Brain microvascular endothelial cell (primary cell): ENCODE measurements at regions not wholly inside any gene's neighbourhood (a gene's known extent, or its start where the extent isn't known, plus 50 kb on each side); places are given as distances from the start of the nearest gene placed in this dataset.

Experiments used
- DNase-seq: peaks from one replicate; pipeline ENCODE4 v3.0.0-alpha.2; 2020
- H3K27ac ChIP-seq: fragments of 250-450 bp; sonication (Bioruptor Pico); 2 replicates; pipeline ENCODE4 v1.5.1; 2020; ENCODE audit warnings: mild to moderate bottlenecking, moderate library complexity
- H3K27me3 ChIP-seq: fragments of 250-450 bp; sonication (Bioruptor Pico); replicated peaks from 2 replicates; pipeline ENCODE4 v1.5.1; 2020; ENCODE audit warnings: mild to moderate bottlenecking
- H3K36me3 ChIP-seq: fragments of 250-450 bp; sonication (Bioruptor Pico); replicated peaks from 2 replicates; pipeline ENCODE4 v1.5.1; 2020; ENCODE audit warnings: mild to moderate bottlenecking
- H3K4me3 ChIP-seq: 2 replicates; pipeline ENCODE4 v1.5.1; 2011; ENCODE audit warnings: low read depth, mild to moderate bottlenecking, control low read depth, low read length, moderate library complexity
- in situ Hi-C: cut with HindIII; loops from 2 replicates; pipeline ENCODE4 v1.10.0; 2017; ENCODE audit warnings: low sequenced_read_pairs, low pct_ligation_motif_present
- TF ChIP-seq, protein P1 (sequence below): IDR thresholded peaks from 2 replicates; pipeline ENCODE4 v1.5.1; 2011; ENCODE audit warnings: low read depth, mild to moderate bottlenecking, moderate library complexity, low read length, control low read depth, inconsistent platforms; ENCODE audit errors: missing control alignments

DNA sequence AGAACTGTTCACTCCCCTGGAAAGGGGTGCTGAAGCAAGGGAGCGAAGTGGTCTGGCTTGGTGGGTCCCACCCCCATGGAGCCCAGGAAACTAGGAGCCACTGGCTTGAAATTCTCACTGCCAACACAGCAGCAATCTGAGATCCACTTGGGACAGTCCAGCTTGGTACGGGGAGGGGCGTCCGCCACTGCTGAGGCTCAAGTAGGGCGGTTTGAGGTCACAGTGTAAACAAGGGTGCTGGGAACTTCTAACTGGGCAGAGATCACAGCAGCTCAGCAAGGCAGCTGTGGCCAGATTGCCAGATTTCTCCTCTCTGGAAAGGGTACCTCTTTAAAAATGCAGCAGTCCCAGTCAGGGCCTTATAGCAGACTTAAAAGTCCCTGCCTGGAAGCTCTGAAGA, 53.9 kb upstream of the GALNTL6 start:
- Histone ChIP-seq H3K27me3 (no peaks in the 10 kb centered on the region), H3K27ac (no peak overlapping the region), H3K36me3 (no peaks in the 10 kb centered on the region), H3K4me3 (no peak overlapping the region)
- TF ChIP-seq, protein P1, sequence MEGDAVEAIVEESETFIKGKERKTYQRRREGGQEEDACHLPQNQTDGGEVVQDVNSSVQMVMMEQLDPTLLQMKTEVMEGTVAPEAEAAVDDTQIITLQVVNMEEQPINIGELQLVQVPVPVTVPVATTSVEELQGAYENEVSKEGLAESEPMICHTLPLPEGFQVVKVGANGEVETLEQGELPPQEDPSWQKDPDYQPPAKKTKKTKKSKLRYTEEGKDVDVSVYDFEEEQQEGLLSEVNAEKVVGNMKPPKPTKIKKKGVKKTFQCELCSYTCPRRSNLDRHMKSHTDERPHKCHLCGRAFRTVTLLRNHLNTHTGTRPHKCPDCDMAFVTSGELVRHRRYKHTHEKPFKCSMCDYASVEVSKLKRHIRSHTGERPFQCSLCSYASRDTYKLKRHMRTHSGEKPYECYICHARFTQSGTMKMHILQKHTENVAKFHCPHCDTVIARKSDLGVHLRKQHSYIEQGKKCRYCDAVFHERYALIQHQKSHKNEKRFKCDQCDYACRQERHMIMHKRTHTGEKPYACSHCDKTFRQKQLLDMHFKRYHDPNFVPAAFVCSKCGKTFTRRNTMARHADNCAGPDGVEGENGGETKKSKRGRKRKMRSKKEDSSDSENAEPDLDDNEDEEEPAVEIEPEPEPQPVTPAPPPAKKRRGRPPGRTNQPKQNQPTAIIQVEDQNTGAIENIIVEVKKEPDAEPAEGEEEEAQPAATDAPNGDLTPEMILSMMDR: no peak
- no peak for DNase-seq
- in situ Hi-C loops: no loop called here

DNA sequence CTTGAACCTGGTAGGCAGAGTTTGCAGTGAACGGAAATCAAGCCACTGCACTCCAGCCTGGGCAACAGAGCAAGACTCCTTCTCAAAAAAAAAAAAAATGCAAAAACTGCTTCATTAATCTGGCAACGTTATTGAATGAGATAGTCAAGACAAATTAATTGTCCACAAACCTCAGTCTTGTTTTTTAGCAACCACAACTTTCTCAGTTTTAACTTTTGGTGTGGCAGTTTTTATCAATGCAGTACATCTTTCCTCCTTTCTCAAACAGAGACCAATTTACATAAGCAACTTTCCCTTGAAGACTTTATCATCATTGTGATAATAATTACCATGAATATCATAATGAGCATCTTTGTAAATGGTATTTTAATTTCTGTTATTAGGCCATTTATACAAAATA, 61.7 kb upstream of the GALNTL6 start:
- in situ Hi-C loops: no loop called here
- no peak for DNase-seq
- no peak overlapping the region for H3K27ac ChIP-seq
- TF ChIP-seq, protein P1: no peak
- H3K36me3 ChIP-seq: no peaks in the 10 kb centered on the region
- H3K27me3 ChIP-seq: no peaks in the 10 kb centered on the region
- no peak overlapping the region for H3K4me3 ChIP-seq

DNA sequence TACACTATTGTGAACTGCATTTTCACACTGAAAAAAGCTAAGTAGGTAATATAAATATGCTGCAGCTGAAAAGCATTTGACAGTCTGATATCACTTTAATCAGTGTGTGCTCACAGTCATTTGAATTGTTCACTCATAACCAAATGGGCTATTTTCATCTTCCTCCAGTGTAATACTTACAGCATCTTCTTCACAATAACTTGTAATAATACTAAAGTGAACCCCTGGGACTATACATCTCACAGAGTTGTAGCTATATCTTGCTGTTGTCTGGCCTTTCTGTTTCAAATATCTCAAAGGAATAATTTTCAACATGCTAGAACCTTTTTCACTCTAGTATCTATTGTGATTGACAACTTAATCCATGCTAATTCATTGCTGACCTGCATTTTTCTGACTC, 66.8 kb upstream of the GALNTL6 start:
- no peak for DNase-seq
- no peak overlapping the region for H3K27ac ChIP-seq
- H3K36me3 ChIP-seq: no peaks in the 10 kb centered on the region
- in situ Hi-C loops: no loop called here
- H3K27me3 ChIP-seq: no peaks in the 10 kb centered on the region
- H3K4me3 ChIP-seq: no peak overlapping the region
- TF ChIP-seq, protein P1: no peak

DNA sequence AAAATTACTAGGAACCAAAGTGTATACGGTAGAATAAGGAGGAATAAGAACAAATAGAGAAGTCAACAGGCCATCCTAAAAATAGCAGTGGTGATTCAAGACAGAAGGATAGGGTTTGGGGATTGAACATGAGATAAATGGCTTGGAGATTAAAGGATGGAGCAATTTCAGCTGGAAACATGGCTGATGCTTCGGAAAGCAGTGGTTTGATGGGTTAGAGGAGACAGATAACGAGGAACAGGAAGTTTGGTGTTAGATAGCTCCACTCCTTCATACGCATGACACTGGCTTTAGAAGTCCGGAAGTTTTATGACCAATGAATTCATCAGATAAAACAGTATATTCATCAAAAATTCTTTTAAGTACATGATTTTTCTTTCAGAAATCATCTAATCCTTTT, 70.8 kb upstream of the GALNTL6 start:
- no peak overlapping the region for H3K4me3 ChIP-seq
- TF ChIP-seq, protein P1: no peak
- in situ Hi-C loops: no loop called here
- H3K27ac ChIP-seq: no peak overlapping the region
- DNase-seq: no peak
- H3K27me3 ChIP-seq: no peaks in the 10 kb centered on the region
- no peaks in the 10 kb centered on the region for H3K36me3 ChIP-seq

DNA sequence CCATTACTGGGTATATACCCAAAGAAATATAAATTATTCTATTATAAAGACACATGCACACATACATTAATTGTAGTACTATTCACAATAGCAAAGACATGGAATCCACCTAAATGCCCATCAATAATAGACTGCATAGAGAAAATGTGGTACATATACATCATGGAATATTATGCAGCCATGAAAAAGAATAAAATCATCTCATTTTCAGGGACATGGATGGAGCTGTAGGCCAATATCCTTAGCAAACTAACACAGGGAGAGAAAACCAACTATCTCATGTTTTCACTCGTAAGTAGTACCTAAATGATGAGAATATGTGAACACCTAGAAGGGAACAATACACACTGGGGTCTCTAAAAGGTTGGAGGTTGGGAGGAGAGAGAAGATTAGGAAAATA, 86.0 kb upstream of the GALNTL6 start:
- no peak for DNase-seq

DNA sequence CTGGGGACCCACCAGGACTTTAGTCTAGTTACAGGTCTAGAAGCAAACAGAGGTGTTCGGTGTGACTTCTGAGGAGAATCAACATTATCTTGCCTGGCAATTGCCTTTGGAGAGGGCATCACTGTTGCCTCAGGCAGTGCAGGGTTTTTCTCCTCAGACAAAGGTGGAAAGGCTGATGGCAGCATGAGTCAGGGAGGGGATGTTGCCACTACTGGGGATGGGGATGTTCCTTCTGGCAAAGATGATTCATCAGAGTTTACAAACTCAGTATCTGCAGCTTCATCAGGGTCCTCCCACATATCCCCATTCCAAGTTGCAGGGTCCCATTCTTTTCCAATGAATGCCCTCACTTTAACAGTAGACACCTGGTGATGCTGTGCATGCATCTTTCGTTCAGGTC, 91.3 kb upstream of the GALNTL6 start:
- H3K4me3 ChIP-seq: no peak overlapping the region
- no peaks in the 10 kb centered on the region for H3K36me3 ChIP-seq
- no peak for DNase-seq
- no peak overlapping the region for H3K27ac ChIP-seq
- no peaks in the 10 kb centered on the region for H3K27me3 ChIP-seq
- in situ Hi-C loops: no loop called here
- TF ChIP-seq, protein P1: no peak

More for the DNA sequence above, 86.0 kb upstream of the GALNTL6 start:
- Histone ChIP-seq H3K4me3 (no peak overlapping the region), H3K27ac (no peak overlapping the region), H3K36me3 (no peaks in the 10 kb centered on the region), H3K27me3 (no peaks in the 10 kb centered on the region)
- in situ Hi-C loops: no loop called here
- TF ChIP-seq, protein P1: no peak
